HG02884 (cell line): ENCODE measurements at regions not wholly inside any gene's neighbourhood (a gene's known extent, or its start where the extent isn't known, plus 50 kb on each side); places are given as distances from the start of the nearest gene placed in this dataset.
"Not testable (repeated sequence)": the region's sequence is repeated elsewhere in the genome, so short reads cannot be mapped to it uniquely, and the experiment has no call there.

Experiments
- ATAC-seq: cut with Tn5 transposase; IDR thresholded peaks from one replicate; pipeline ENCODE4 v1.9.1; 2021; ENCODE audit warnings: mild to moderate bottlenecking, moderate library complexity; ENCODE audit not compliant: unreplicated experiment

- no peak for ATAC-seq
Measured at GRCh38 chr15:47885920-47886319, 168.6 kb downstream of the SEMA6D start.

DNA sequence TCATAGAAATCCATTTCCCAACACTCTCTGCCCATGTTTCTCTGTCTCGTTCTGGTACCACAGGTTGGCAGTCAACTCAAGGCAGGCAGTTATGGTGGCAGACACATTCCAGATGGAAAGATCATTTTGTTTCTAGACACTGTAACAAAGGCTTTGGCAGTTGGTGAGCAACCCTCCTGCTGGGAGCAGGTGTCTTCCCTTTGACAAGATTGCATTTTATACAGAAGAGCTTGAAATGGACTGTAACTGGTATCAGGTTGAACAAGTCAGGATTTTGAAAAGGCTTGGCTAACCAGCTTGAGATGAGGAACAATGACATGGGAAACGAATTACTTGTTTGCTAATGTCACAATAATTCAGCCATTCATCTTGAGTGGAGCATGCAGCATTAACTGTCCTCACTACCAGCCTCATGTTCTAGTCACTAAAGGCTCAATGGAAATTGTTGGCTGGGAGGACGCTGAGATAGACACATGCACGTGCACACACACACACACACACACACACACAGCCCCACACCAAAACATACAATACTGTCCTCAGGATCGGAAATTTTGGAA, 170.0 kb downstream of the SEMA6D start:
- no peak for ATAC-seq

DNA sequence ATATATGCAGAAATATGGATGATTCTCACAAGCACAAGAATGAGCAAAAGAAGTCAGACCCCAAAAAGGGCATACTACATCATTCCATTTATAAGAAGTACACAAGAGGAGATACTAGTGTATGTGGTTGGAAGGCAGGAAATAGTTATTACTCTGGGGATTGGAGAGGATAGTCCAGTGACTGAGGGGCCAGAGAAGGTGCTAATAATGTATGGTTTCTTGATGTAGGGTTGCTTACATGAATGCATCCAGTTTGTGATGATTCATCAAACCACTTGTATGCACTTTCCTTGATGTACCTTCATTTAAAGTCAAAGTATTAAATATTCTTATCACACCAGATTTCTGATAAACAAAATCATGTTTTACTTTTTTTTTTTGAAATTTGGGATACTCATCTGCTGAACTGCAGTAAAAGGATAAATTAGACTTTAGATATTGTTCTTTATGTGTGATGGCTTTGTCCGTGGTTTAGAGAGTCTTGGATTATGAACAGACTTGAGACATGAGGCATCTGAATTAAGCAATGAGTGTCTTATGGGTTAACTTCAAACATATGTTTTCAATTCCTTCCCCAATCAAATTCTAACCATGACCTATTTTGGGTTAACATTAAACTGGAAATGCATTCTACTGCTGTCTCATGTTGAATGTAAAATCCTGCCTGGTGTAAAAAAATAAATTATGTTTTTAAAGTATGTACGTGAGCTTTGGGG, 171.2 kb downstream of the SEMA6D start:
- ATAC-seq, result no peak

GRCh38 chr15:47890397-47891150, 173.3 kb downstream of the SEMA6D start:
- no peak for ATAC-seq

- no peak for ATAC-seq
Measured at GRCh38 chr15:47897525-47897924, 180.2 kb downstream of the SEMA6D start.

- no peak for ATAC-seq
Measured at GRCh38 chr15:47900751-47901150, 183.4 kb downstream of the SEMA6D start.

DNA sequence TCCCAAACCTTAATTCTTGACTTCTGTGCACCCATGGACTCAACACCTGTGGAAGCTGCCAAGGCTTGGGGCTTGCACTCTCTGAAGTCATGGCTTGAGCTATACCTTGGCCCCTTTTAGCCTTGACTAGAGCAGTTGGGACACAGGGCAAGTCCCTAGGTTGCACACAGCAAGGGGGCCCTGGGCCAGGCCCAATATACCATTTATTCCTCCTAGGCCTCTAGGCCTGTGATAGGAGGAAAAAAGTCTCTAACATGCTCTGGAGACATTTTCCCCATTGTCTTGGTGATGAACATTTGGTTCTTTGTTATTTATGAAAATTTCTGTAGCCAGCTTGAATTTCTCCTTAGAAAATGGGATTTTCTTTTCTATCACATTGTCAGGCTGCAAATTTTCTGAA, 186.1 kb downstream of the SEMA6D start:
- no peak for ATAC-seq

DNA sequence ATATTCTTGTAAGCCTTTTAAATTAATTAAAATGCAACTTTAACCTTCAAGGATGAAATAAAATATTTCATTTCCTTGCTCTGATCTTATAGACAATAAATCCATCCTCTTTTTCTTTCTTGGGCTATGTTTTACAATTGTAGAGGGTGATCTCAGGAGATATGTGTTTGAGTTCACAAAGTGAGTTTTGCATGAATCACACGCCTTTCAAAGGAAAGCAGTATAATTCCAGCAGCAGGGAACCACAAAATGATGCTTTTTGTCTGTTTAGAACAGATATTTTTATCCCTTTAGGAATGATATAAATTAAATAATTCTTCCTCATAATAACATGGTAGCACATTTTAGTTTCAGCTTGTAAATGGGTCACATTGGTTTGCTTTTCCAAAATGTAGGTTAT, 191.2 kb downstream of the SEMA6D start:
- no peak for ATAC-seq

DNA sequence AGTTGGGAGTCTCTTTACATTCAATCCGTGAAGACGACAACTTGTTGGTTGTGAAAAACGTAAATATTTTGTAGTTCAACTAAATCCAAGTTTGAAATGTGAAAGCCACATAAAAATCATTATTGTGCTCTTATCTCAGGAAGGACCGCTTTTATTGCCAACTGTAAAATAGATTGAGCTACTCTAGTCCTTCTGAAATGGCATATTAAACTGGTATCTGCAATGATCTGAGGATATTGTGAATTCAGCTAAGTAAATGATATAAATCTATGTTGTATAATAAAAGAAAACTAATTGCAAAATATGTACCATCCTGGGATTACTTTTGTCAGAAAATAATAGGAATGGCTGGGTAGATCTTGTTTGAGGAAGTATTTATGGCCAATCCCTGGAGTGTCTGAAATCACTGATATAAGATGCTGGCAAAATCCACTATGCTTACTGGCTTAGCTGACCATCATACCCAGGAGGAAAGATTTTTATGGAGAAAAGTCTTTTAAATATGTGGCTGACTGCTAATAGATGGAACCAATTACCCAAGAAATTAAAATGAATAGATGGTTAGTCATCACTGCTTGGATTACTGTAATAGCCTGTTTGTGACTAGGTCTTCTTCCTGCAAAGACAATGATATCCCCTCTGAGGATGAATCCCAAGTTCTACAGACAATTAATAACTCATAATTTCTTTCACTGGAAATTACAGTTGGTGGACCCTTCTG, 191.8 kb downstream of the SEMA6D start:
- ATAC-seq, result no peak

- ATAC-seq, result not testable (repeated sequence)
Measured at GRCh38 chr15:47912910-47913309, 195.6 kb downstream of the SEMA6D start.

GRCh38 chr15:47917881-47918280, 200.6 kb downstream of the SEMA6D start:
- ATAC-seq, result no peak

DNA sequence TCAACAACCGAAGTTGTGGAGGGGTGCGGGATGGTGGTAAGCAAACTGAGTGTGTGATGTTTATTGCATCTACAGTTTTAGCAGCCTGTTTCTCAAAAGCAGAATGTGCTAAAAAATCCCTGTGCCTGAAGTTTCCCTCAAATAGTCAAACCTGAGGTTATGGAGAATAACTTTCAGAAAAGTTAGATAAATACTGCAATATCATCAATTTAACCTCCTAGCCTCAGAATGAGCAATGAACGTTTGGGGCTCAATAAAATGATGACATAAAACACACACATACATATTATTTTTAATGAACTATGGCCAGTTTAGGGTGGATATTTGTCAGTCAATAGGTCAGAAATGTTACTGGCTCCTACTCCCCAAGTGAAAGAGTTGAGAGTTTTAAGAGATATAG, 201.6 kb downstream of the SEMA6D start:
- no peak for ATAC-seq

GRCh38 chr15:47924381-47924780, 196.4 kb upstream of the SLC24A5 start:
- ATAC-seq, result no peak

GRCh38 chr15:47929138-47929803, 191.5 kb upstream of the SLC24A5 start:
- ATAC-seq, result no peak

- ATAC-seq, result no peak
Measured at GRCh38 chr15:47932261-47932660, 188.5 kb upstream of the SLC24A5 start.

DNA sequence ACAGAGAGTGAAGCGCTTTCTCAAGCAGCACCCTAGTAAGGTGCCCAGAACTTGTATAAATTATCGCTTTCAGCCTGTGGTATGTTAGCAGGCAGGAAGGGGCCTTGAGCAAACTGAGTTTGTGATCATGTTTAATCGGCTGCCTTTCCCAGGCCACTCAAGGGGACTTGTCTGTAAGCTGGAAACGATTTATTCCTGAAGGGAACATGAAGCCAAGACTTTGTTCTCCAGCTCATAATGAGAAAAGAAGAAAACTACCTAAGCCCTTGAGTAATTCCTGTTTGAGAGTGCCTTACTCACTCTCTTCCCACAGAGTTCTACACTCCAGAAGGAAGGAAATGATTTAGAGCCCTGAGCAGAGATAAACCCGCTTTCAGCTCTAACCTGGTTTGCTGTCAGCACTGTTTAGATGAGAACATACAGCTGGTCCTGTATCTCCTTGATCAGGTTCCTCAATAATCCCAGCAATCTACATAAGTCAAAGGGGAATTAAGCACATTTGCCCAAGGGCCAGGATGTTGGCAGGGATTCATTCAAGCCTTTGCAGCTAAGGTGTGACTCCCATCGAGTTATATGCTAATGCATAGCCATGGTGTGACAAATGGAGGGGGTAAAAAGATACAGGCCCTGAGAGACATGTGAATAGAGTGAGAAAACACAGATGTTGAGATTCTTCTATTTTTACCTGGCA, 187.7 kb upstream of the SLC24A5 start:
- ATAC-seq, result no peak

DNA sequence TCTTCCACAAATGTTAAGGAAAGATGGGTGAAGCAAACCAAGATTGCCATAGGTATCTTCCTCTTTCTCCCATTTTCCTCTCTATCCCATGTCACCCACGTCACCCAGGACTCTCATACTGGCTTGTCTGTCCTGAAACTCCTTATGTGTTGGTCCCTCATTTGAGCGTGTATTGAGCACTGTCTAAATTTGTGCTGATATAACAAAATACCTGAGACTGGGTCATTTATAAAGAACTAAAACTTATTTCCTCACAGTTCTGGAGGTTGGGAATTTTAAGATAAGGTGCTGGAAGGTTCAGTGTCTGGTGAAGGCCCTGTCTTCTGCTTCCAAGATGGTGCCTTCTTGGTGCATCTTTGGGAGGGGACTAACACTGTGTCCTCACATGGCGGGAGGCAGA, 186.9 kb upstream of the SLC24A5 start:
- no peak for ATAC-seq

- ATAC-seq, result no peak
Measured at GRCh38 chr15:47934342-47934741, 186.4 kb upstream of the SLC24A5 start.

GRCh38 chr15:47937834-47938233, 183.0 kb upstream of the SLC24A5 start:
- ATAC-seq, result no peak

- no peak for ATAC-seq
Measured at GRCh38 chr15:47944637-47945288, 176.0 kb upstream of the SLC24A5 start.
